ENCODE measurements at regions not wholly inside any gene's neighbourhood (a gene's known extent, or its start where the extent isn't known, plus 50 kb on each side); places are given as distances from the start of the nearest gene placed in this dataset.

DNA sequence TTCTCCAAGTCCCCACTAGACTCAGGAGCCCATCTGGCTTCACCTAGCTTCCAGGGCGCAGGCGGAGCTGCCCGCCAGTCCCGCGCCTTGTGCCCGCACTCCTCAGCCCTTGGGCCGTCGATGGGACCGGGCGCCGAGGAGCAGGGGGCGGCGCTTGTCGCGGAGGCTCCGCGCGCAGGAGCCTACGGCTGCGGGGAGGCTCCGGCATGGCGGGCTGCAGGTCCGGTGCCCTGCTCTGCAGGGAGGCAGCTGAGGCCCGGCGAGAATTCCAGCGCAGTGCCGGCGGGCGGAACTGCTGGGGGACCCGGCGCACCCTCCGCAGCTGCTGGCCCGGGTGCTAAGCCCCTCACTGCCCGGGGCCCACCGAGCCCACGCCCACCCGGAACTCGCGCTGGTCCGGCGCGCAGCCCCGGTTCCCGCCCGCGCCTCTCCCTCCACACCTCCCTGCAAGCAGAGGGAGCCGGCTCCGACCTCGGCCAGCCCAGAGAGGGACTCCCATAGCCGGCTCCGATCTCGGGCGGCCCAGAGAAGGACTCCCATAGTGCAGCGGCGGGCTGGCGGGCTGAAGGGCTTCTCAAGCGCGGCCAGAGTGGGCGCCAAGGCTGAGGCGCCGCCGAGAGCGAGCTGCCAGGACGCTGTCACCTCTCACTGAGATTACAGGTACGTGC lies 78.1 kb upstream of the PJA2 start:
- Mint-ChIP-seq H3K36me3 (ENCODE audit: low read depth) (no peaks in the 10 kb centered on the region), H3K4me3 (no peak overlapping the region), H3K27ac (no peak overlapping the region), H3K4me1 (no peaks in the 10 kb centered on the region), H3K27me3 (peaks cover 9% of the 10 kb centered on the region), H3K9me3 (no peaks in the 10 kb centered on the region)
- ChIA-PET POLR2A (no interaction called here), CTCF (no interaction called here)
- DNase-seq: no peak

DNA sequence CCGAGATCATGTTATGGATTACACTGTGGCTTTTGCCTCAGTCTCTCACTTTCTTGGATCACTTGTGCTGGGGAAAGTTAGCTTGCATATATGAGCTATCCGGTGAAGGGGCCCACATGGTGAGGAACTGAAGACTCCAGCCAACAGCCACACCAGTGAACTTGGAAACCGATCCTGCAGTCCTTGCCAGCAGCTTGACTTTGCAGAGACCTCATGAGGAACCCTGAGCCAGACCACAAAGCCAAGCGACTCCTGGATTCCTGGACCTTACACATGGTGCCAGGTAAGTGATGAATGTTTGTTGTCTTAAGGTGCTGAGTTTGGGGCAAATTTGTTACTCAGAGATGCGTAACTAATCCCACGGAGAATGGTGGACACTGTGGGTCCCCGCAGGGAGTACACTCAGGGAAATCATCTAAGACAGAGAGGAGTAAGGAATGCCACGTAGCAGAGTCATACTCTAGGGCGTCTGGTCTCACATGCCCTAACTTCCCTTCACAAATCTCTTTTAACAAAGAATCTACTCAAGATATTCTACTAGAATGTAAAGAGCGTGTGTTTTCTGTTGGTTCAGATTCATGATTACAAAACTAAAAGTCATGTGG lies 76.5 kb upstream of the PJA2 start:
- Mint-ChIP-seq H3K4me1 (no peaks in the 10 kb centered on the region), H3K4me3 (no peak overlapping the region), H3K9me3 (no peaks in the 10 kb centered on the region), H3K27me3 (peaks cover 6% of the 10 kb centered on the region), H3K36me3 (ENCODE audit: low read depth) (no peaks in the 10 kb centered on the region), H3K27ac (no peak overlapping the region)
- CTCF ChIA-PET: no interaction called here
- POLR2A ChIA-PET: no interaction called here
- DNase-seq: no peak

DNA sequence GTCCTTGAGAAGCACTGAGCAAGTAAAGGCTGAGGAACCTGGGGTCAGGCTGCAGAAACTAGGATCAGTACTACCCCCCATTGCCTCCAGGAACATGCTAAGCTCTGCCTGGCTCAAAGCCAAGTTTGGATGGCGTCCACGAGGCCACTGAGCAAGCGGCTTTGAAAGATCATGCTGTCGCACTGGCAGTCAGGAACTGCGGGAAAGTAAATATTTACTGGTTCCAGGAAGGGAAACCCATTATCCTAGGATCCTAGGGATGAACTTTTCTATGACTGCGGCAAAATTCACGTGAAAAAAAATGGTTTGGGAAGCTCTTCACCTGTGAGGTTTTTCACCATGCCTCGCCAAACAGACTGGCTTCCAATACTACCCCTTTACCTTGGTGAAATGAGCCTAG lies 75.3 kb upstream of the PJA2 start:
- no peak for DNase-seq
- Mint-ChIP-seq H3K4me3 (no peak overlapping the region), H3K27me3 (peaks cover 2% of the 10 kb centered on the region), H3K27ac (no peak overlapping the region), H3K36me3 (ENCODE audit: low read depth) (no peaks in the 10 kb centered on the region), H3K4me1 (no peaks in the 10 kb centered on the region), H3K9me3 (no peaks in the 10 kb centered on the region)
- ChIA-PET CTCF (no interaction called here), POLR2A (no interaction called here)

DNA sequence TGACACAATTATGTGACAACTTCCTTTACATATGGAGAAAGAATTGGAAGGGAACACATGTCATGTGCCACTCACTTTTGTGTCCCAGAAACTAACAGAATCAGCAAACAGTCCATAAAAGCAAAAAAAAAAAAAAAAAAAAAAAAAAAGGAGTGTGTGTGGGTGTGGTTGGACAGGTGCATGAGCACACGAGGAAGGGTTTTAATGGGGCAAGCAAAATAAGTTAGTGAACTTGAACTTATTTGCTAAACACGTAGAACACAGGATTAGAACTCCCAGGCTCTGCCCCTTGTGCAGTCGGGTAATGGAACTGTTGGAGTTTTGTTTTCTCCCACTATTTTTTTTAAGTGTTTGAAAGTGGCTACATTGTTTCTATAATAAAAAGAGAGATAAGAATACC lies 74.8 kb upstream of the PJA2 start:
- POLR2A ChIA-PET: no interaction called here
- Mint-ChIP-seq H3K27ac (no peak overlapping the region), H3K9me3 (no peaks in the 10 kb centered on the region), H3K4me3 (no peak overlapping the region), H3K27me3 (peaks cover 2% of the 10 kb centered on the region), H3K4me1 (no peaks in the 10 kb centered on the region), H3K36me3 (ENCODE audit: low read depth) (no peaks in the 10 kb centered on the region)
- DNase-seq: no peak
- CTCF ChIA-PET: no interaction called here

DNA sequence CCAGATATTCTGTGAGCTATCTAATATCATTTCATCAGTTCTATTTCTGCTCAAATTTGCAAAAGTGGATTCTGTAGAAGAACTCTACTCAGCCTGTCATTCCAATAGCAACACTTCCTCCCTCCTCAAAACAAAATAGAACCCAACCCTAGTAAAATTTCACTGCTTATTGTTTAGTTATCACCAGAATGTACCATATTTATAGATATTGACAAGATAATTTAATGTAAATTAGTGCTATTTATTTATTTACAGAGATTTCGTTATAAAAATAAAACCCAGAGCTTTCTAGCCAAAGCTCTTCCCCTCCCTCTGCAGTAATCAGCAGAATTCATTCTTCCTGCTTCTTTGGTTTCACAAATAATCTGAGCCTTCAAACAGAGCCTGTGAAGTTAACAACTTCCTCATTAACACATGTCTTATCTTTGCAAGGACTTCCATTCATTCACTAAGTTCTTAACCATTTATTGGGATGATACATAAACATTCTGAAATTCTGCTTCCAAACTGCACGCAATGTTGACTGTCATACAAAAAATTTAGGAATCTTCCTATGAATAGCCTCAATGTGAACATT lies 73.7 kb upstream of the PJA2 start:
- Mint-ChIP-seq H3K4me3 (no peak overlapping the region), H3K36me3 (ENCODE audit: low read depth) (no peaks in the 10 kb centered on the region), H3K9me3 (no peaks in the 10 kb centered on the region), H3K27me3 (peaks cover 2% of the 10 kb centered on the region), H3K4me1 (no peaks in the 10 kb centered on the region), H3K27ac (no peak overlapping the region)
- no peak for DNase-seq
- CTCF ChIA-PET: interaction anchor here (1.2 kb wide), 1 partner anchor 9 kb away, joined by 4 read pairs; no protein-coding TSS in a partner anchor
- POLR2A ChIA-PET: no interaction called here

DNA sequence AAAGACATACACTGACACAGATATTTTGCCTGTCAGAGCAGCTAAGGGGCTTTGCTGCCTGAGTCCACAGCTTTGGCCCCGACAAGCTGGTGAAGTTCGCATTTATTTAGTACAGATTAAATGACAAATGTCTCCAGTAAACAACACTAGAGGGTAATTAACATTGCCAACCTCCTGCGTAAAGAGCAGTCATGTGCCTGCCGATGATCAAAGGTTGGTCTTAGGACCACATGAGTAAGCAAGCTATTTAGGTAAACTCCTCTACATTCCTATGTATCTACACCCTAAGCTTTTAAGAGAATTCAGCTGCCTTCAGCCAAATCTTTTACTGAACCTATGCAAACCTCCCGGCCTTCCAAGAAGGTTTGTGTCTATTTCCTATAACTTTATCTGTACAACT lies 73.0 kb upstream of the PJA2 start:
- Mint-ChIP-seq H3K9me3 (no peaks in the 10 kb centered on the region), H3K4me3 (no peak overlapping the region), H3K27ac (no peak overlapping the region), H3K36me3 (ENCODE audit: low read depth) (no peaks in the 10 kb centered on the region), H3K4me1 (no peaks in the 10 kb centered on the region), H3K27me3 (peaks cover 2% of the 10 kb centered on the region)
- POLR2A ChIA-PET: no interaction called here
- no peak for DNase-seq
- CTCF ChIA-PET: interaction anchor here (1.2 kb wide), 1 partner anchor 10 kb away, joined by 4 read pairs; no protein-coding TSS in a partner anchor

DNA sequence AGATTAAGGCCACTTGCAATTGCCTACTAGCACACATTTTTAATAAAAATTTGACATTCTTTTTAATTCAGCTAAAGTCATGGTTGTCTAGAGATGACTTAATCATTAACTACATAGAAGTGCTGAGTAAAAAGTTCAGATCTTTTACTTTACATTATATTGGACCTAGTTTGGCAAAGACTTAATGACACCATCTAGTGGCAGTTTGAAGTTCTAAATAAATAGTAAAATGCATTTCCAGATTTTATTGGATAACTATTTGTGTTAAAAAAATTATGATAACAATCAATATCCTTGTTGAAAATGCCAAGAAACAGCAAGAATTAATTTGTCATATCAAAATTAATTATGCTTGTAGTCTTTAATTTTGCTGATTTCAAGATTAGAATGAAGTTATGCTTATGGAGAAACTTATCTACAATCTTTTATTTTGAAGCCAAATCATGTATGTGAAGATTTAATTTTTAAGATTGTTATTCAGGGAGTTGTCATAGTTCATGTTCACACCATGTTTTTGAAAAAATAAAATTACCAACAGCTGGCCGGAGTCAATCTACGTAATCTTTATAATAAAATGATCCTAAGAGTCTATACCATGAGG lies 69.6 kb upstream of the PJA2 start:
- ChIA-PET POLR2A (no interaction called here), CTCF (interaction anchor here (0.9 kb wide), 1 partner anchor 837 kb away, joined by 3 read pairs; no protein-coding TSS in a partner anchor)
- Mint-ChIP-seq H3K4me3 (no peak overlapping the region), H3K36me3 (ENCODE audit: low read depth) (no peaks in the 10 kb centered on the region), H3K27me3 (peaks cover 14% of the 10 kb centered on the region), H3K27ac (no peak overlapping the region), H3K4me1 (no peaks in the 10 kb centered on the region), H3K9me3 (no peaks in the 10 kb centered on the region)
- DNase-seq: no peak

DNA sequence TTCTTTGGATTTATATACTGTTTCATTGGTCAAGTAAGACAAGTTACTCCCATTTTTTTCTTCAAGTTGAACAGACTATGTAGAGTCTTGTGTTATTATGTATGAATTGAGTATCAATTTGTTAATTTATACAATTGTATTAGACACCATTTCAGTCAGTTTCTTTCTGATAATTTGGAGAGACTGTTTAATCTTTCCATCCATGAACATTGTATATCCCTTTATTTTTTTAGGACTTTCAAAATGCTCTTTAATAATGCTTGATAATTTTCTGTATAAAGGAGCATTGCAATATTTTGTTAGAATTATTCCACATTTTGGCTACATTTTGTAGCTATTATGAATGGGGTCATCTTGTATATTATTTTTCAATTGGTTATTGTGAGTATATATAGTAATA lies 69.1 kb upstream of the PJA2 start:
- Mint-ChIP-seq H3K27ac (no peak overlapping the region), H3K4me1 (no peaks in the 10 kb centered on the region), H3K9me3 (no peaks in the 10 kb centered on the region), H3K36me3 (ENCODE audit: low read depth) (no peaks in the 10 kb centered on the region), H3K4me3 (no peak overlapping the region), H3K27me3 (peaks cover 14% of the 10 kb centered on the region)
- no peak for DNase-seq
- ChIA-PET POLR2A (no interaction called here), CTCF (interaction anchor here (0.9 kb wide), 1 partner anchor 837 kb away, joined by 3 read pairs; no protein-coding TSS in a partner anchor)

DNA sequence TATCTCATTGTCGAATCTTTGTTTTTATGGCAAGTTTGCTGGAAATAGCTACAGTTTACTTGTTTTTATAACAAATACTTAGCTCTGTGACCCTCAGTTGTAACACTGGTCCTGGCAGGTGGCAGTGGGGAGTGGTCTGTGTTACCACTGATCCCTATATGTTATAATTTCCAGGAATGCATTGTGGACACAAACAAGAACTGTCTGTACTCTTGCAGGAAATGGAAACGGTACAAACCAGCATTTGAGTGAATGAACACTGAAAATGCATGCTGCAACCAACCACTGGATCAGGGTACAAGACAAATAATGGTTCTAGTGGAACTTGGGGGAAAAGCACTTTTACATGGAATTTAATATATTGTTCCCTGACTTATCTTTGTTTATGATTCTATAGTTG lies 66.5 kb upstream of the PJA2 start:
- H3K4me3 Mint-ChIP-seq: no peak overlapping the region
- no peaks in the 10 kb centered on the region for H3K4me1 Mint-ChIP-seq
- no peaks in the 10 kb centered on the region for H3K9me3 Mint-ChIP-seq
- POLR2A ChIA-PET: no interaction called here
- H3K27me3 Mint-ChIP-seq: peaks cover 17% of the 10 kb centered on the region
- DNase-seq: no peak
- CTCF ChIA-PET: interaction anchor here (1.1 kb wide), 1 partner anchor 16 kb away, joined by 5 read pairs; no protein-coding TSS in a partner anchor
- H3K27ac Mint-ChIP-seq: no peak overlapping the region
- no peaks in the 10 kb centered on the region for H3K36me3 Mint-ChIP-seq (ENCODE audit: low read depth)

DNA sequence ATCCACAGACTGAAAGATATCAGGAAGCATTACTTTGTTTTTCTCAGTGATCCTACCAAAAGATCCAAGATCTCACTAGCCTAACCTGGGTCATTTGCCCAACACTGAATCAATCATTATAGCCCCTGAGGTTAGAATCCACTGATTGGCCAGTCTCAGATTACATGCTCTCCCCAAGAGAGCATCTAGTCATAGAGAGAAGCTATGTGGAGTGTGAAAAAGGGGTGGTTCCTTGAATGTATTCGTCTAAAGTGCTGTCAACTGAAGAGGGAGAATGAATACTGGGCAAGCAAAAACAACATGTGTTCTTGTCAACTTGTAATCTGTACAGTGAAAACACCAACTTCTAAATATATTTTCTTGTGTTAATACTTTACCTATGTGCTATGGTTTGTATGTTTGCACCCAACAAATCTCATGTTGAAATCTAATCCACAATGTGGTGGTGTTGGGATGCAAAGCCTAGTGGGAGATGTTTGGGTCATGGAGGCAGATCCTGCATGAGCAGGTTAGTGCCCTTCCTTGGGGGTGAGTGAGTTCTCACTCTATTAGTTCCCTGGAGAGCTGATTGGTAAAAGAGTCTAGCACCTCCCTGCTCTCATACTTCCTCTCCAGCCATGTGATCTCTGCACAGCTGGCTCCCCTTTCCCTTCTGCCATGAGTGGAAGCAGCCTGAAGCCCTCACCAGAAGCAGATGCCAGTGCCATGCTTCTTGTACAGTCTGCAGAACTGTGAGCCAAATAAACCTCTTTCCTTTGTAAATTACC lies 60.3 kb upstream of the PJA2 start:
- Mint-ChIP-seq H3K9me3 (no peaks in the 10 kb centered on the region), H3K36me3 (ENCODE audit: low read depth) (no peaks in the 10 kb centered on the region), H3K4me3 (no peak overlapping the region), H3K4me1 (peaks cover 6% of the 10 kb centered on the region), H3K27me3 (peaks cover 19% of the 10 kb centered on the region), H3K27ac (no peak overlapping the region)
- CTCF ChIA-PET: interaction anchor here (1.5 kb wide), 2 partner anchors 22 to 790 kb away, joined by 3 read pairs; no protein-coding TSS in a partner anchor
- POLR2A ChIA-PET: no interaction called here
- no peak for DNase-seq

DNA sequence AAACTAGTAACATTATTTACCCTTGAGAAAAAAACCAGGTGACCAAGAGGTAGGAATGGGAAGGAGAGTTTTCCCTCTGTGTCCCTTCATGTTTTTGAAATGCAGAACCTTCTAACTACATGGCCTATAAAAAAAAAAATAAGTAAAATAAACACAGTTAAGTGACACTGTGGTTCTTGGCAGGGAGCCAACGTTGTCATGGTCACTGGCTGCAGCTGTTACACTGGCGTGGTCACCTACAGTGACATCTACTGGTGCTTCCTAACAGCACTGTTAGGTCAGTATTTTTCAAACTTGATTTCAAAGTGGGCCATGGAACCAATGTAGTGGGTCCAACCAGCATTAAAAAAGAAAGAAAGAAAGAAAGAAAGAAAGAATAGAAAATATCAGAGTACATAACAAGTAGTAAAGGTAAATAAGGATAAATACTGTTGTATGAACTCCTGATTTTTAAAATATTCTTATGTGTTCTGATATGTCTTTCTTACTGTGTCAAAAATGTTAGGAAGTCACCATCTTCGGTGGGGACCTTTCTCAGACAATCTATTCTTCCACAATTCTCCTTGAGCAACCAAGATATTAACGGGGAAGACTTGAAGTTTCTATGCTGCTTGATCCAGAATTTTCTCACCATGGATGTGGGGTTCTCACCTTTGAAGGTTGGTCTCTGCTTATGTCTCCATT lies 59.1 kb upstream of the PJA2 start:
- H3K9me3 Mint-ChIP-seq: no peaks in the 10 kb centered on the region
- POLR2A ChIA-PET: no interaction called here
- peaks cover 17% of the 10 kb centered on the region for H3K27me3 Mint-ChIP-seq
- CTCF ChIA-PET: interaction anchor here (1.5 kb wide), 2 partner anchors 23 to 788 kb away, joined by 3 read pairs; no protein-coding TSS in a partner anchor
- peak; percentile 79 for DNase-seq
- H3K4me1 Mint-ChIP-seq: peaks cover 6% of the 10 kb centered on the region
- no peak overlapping the region for H3K4me3 Mint-ChIP-seq
- no peak overlapping the region for H3K27ac Mint-ChIP-seq
- H3K36me3 Mint-ChIP-seq (ENCODE audit: low read depth): no peaks in the 10 kb centered on the region

DNA sequence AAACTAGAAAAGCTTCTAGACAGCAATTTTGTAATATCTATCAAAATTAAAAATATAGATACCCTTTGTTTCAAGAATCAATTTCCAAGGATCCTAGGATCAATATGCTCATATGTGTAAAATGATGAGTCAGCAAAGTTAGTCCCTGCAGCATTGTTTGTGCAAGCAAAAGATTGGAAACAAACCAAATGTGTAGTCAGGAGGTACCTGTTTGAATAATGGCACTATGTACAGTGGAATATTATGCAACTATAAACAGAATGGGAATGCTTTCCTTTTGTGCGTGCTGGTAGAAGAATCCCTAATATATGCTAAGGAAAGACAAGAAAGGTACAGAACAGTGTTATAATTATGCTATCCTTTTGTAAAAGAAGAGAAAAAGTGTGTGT lies 58.5 kb upstream of the PJA2 start:
- Mint-ChIP-seq H3K36me3 (ENCODE audit: low read depth) (no peaks in the 10 kb centered on the region), H3K9me3 (no peaks in the 10 kb centered on the region), H3K4me3 (no peak overlapping the region), H3K27ac (no peak overlapping the region), H3K4me1 (peaks cover 6% of the 10 kb centered on the region), H3K27me3 (peaks cover 15% of the 10 kb centered on the region)
- POLR2A ChIA-PET: no interaction called here
- CTCF ChIA-PET: interaction anchor here (1.5 kb wide), 1 partner anchor 788 kb away, joined by 3 read pairs; no protein-coding TSS in a partner anchor
- no peak for DNase-seq

All from activated CD4-positive, alpha-beta memory T cell treated with anti-CD3 and anti-CD28 coated beads, Interleukin-2, amount 10 ng/mL, durations not matched to agents 7 days and 5 days (primary cell).